Adrenal gland (tissue), 5 donors: ENCODE measurements at regions not wholly inside any gene's neighbourhood (a gene's known extent, or its start where the extent isn't known, plus 50 kb on each side); places are given as distances from the start of the nearest gene placed in this dataset.

ENCODE experiments used
- CTCF ChIP-seq, 6 experiments: fragments of 450-650 bp in 4 of 6; fragments of 200-600 bp in 2 of 6; sonication (generic) in 1 of 6; IDR thresholded peaks; 1 replicate in 5 of 6; 2 replicates in 1 of 6; pipeline versions ENCODE4 v1.5.1 to v1.8.0; 2016 to 2021; ENCODE audit warnings: antibody characterized with exemption in 6 of 6, mild to moderate bottlenecking in 2 of 6, moderate library complexity in 1 of 6
- POLR2A ChIP-seq, 2 donors: fragments of 450-650 bp; IDR thresholded peaks; one replicate each; pipeline ENCODE4 v1.6.1; 2017; ENCODE audit warnings: antibody characterized with exemption in 2 of 2, mild to moderate bottlenecking in 2 of 2, moderate library complexity in 1 of 2
- donor health status: DM: no; HTN: no; CAD: no.

- TF ChIP-seq POLR2A (IDR thresholded peaks at IDR 0.05) (no peak), CTCF (IDR thresholded peaks at IDR 0.05) (no peak)
These were observed 258.3 kb upstream of the ADAMTS5 start for GRCh38 chr21:27225151-27225550.
